DOHH2 (cell line): ENCODE measurements at regions not wholly inside any gene's neighbourhood (a gene's known extent, or its start where the extent isn't known, plus 50 kb on each side); places are given as distances from the start of the nearest gene placed in this dataset.
"Not testable (repeated sequence)": the region's sequence is repeated elsewhere in the genome, so short reads cannot be mapped to it uniquely, and the experiment has no call there.

Experiments
- H3F3A ChIP-seq: fragments of 200-600 bp; sonication (generic), shearing (Covaris generic); 2 replicates; pipeline ENCODE4 v1.6.0; 2016; ENCODE audit warnings: antibody characterized with exemption, mild to moderate bottlenecking; ENCODE audit not compliant: control insufficient read depth, insufficient read depth
- H3K27ac ChIP-seq: fragments of 200-600 bp; sonication (generic); 2 replicates; pipeline ENCODE4 v1.5.1; 2014; ENCODE audit warnings: low read depth, mild to moderate bottlenecking, low read length, moderate library complexity
- H3K27me3 ChIP-seq: fragments of 200-600 bp; sonication (generic); 2 replicates; pipeline ENCODE4 v1.6.1; 2014; ENCODE audit warnings: mild to moderate bottlenecking, low read length, mixed read lengths; ENCODE audit not compliant: control insufficient read depth
- H3K36me3 ChIP-seq: fragments of 200-600 bp; sonication (generic); 2 replicates; pipeline ENCODE4 v1.6.1; 2014; ENCODE audit warnings: mild to moderate bottlenecking, low read length, moderate library complexity, mixed read lengths; ENCODE audit not compliant: control insufficient read depth
- H3K4me1 ChIP-seq: fragments of 200-600 bp; sonication (generic); 2 replicates; pipeline ENCODE4 v1.6.1; 2014; ENCODE audit warnings: mild to moderate bottlenecking, low read length, mixed read lengths; ENCODE audit not compliant: control insufficient read depth
- H3K4me2 ChIP-seq: fragments of 200-600 bp; sonication (generic); 2 replicates; pipeline ENCODE4 v1.6.0; 2014; ENCODE audit warnings: mild to moderate bottlenecking, low read length, moderate library complexity
- H3K4me3 ChIP-seq: fragments of 200-600 bp; sonication (generic); 2 replicates; pipeline ENCODE4 v1.5.1; 2014; ENCODE audit warnings: mild to moderate bottlenecking, low read length, mixed read lengths
- H3K79me2 ChIP-seq: fragments of 200-600 bp; sonication (generic); 2 replicates; pipeline ENCODE4 v1.6.1; 2014; ENCODE audit warnings: mild to moderate bottlenecking, low read length, mixed read lengths; ENCODE audit not compliant: control insufficient read depth
- H3K9me2 ChIP-seq: fragments of 200-600 bp; sonication (generic); replicated peaks from 2 replicates; pipeline ENCODE4 v1.6.1; 2014; ENCODE audit warnings: mild to moderate bottlenecking, low read length, mixed read lengths; ENCODE audit not compliant: control insufficient read depth
- H3K9me3 ChIP-seq: fragments of 200-600 bp; sonication (generic); 2 replicates; pipeline ENCODE4 v1.6.1; 2014; ENCODE audit warnings: antibody characterized with exemption, low read length, mixed read lengths; ENCODE audit not compliant: control insufficient read depth, insufficient read depth
- H4K20me1 ChIP-seq: fragments of 200-600 bp; sonication (generic); 2 replicates; pipeline ENCODE4 v1.6.0; 2014; ENCODE audit warnings: low read depth, mild to moderate bottlenecking, antibody characterized with exemption, low read length, moderate library complexity; ENCODE audit not compliant: control insufficient read depth, insufficient read depth
- CTCF ChIP-seq: fragments of 200-600 bp; sonication (generic); IDR thresholded peaks from one replicate; pipeline ENCODE4 v1.5.1; 2014; ENCODE audit warnings: antibody characterized with exemption, mild to moderate bottlenecking, low read depth, low read length; ENCODE audit not compliant: poor library complexity, severe bottlenecking
- EZH2phosphoT487 ChIP-seq: fragments of 200-600 bp; sonication (generic); IDR thresholded peaks from 2 replicates; pipeline ENCODE4 v1.6.1; 2017; ENCODE audit warnings: borderline replicate concordance, mild to moderate bottlenecking, antibody characterized with exemption, low read length, moderate library complexity, mixed read lengths

- H3F3A ChIP-seq = no peaks in the 10 kb centered on the region
- H3K27ac ChIP-seq = no peak overlapping the region
- H3K9me2 ChIP-seq = no peaks in the 10 kb centered on the region
- no peaks in the 10 kb centered on the region for H3K79me2 ChIP-seq
- H3K4me2 ChIP-seq = no peak overlapping the region
- H4K20me1 ChIP-seq = no peaks in the 10 kb centered on the region
- H3K9me3 ChIP-seq = no peaks in the 10 kb centered on the region
- H3K27me3 ChIP-seq = no peaks in the 10 kb centered on the region
- no peak overlapping the region for H3K4me3 ChIP-seq
- no peaks in the 10 kb centered on the region for H3K36me3 ChIP-seq
- H3K4me1 ChIP-seq = no peaks in the 10 kb centered on the region
- TF ChIP-seq CTCF (no peak), EZH2phosphoT487 (no peak)
Measured at GRCh38 chr11:134841411-134841810, 429.4 kb upstream of the B3GAT1 start.

GRCh38 chr11:134840945-134841344 is 428.9 kb upstream of the B3GAT1 start:
- Histone ChIP-seq H3K79me2 (no peaks in the 10 kb centered on the region), H3K27ac (no peak overlapping the region), H3K36me3 (no peaks in the 10 kb centered on the region), H3K4me2 (no peak overlapping the region), H3K9me2 (no peaks in the 10 kb centered on the region), H3K27me3 (no peaks in the 10 kb centered on the region), H3F3A (no peaks in the 10 kb centered on the region), H3K9me3 (no peaks in the 10 kb centered on the region), H3K4me1 (no peaks in the 10 kb centered on the region), H4K20me1 (no peaks in the 10 kb centered on the region), H3K4me3 (no peak overlapping the region)
- no peak for TF ChIP-seq CTCF
- no peak for TF ChIP-seq EZH2phosphoT487

GRCh38 chr11:134840165-134840564 is 428.1 kb upstream of the B3GAT1 start:
- H3K4me2 ChIP-seq, H3K9me2 ChIP-seq, H3K9me3 ChIP-seq, H3K36me3 ChIP-seq, H4K20me1 ChIP-seq, H3K4me3 ChIP-seq, H3K79me2 ChIP-seq, H3K27me3 ChIP-seq, H3K27ac ChIP-seq, H3K4me1 ChIP-seq, H3F3A ChIP-seq: not testable (repeated sequence)

GRCh38 chr11:134838708-134839107 is 426.7 kb upstream of the B3GAT1 start:
- Histone ChIP-seq H3K27ac (no peak overlapping the region), H3K27me3 (no peaks in the 10 kb centered on the region), H3K9me3 (no peaks in the 10 kb centered on the region), H3K4me2 (no peak overlapping the region), H3K36me3 (no peaks in the 10 kb centered on the region), H3K9me2 (no peaks in the 10 kb centered on the region), H3K4me3 (no peak overlapping the region), H4K20me1 (no peaks in the 10 kb centered on the region), H3K4me1 (no peaks in the 10 kb centered on the region), H3F3A (no peaks in the 10 kb centered on the region), H3K79me2 (no peaks in the 10 kb centered on the region)
- TF ChIP-seq EZH2phosphoT487 = no peak
- no peak for TF ChIP-seq CTCF
